Loucy (cell line): ENCODE measurements at regions not wholly inside any gene's neighbourhood (a gene's known extent, or its start where the extent isn't known, plus 50 kb on each side); places are given as distances from the start of the nearest gene placed in this dataset.

Experiments used
- H2AFZ ChIP-seq: fragments of 200-600 bp; sonication (generic); 2 replicates; pipeline ENCODE4 v1.6.0; 2016; ENCODE audit warnings: antibody characterized with exemption, mild to moderate bottlenecking, low read length, moderate library complexity
- H3F3A ChIP-seq: fragments of 200-600 bp; 2 replicates; pipeline ENCODE4 v1.6.0; 2016; ENCODE audit warnings: antibody characterized with exemption, low read depth, mild to moderate bottlenecking
- H3K27me3 ChIP-seq: fragments of 200-600 bp; sonication (generic); 2 replicates; pipeline ENCODE4 v1.6.1; 2014; ENCODE audit warnings: low read length, mild to moderate bottlenecking; ENCODE audit not compliant: insufficient read depth, poor library complexity, severe bottlenecking
- H3K36me3 ChIP-seq: fragments of 200-600 bp; sonication (generic); 2 replicates; pipeline ENCODE4 v1.6.1; 2016; ENCODE audit warnings: low read length; ENCODE audit not compliant: insufficient read depth
- H3K4me1 ChIP-seq: fragments of 200-600 bp; sonication (generic); 2 replicates; pipeline ENCODE4 v1.5.1; 2014; ENCODE audit warnings: low read length, mild to moderate bottlenecking; ENCODE audit not compliant: insufficient read depth, poor library complexity, severe bottlenecking
- H3K4me2 ChIP-seq: fragments of 200-600 bp; sonication (generic); 2 replicates; pipeline ENCODE4 v1.6.0; 2014; ENCODE audit warnings: antibody characterized with exemption, low read length, low read depth, mild to moderate bottlenecking; ENCODE audit not compliant: poor library complexity, severe bottlenecking
- H3K4me3 ChIP-seq: fragments of 200-600 bp; sonication (generic); 2 replicates; pipeline ENCODE4 v1.5.1; 2014; ENCODE audit warnings: low read length, mild to moderate bottlenecking, mixed read lengths; ENCODE audit not compliant: poor library complexity, severe bottlenecking
- H3K79me2 ChIP-seq: fragments of 200-600 bp; sonication (generic); 2 replicates; pipeline ENCODE4 v1.6.1; 2014; ENCODE audit warnings: low read length; ENCODE audit not compliant: insufficient read depth
- H3K9ac ChIP-seq: fragments of 200-600 bp; sonication (generic); 2 replicates; pipeline ENCODE4 v1.6.0; 2014; ENCODE audit warnings: mild to moderate bottlenecking, low read depth, low read length, moderate library complexity; ENCODE audit not compliant: poor library complexity, severe bottlenecking
- H3K9me2 ChIP-seq: fragments of 200-600 bp; sonication (generic); replicated peaks from 2 replicates; pipeline ENCODE4 v1.6.1; 2016; ENCODE audit warnings: low read depth, low read length, mixed read lengths
- H3K9me3 ChIP-seq: fragments of 200-600 bp; sonication (generic); 2 replicates; pipeline ENCODE4 v1.6.1; 2014; ENCODE audit warnings: mild to moderate bottlenecking, antibody characterized with exemption, low read length, low read depth; ENCODE audit not compliant: insufficient read depth
- H4K20me1 ChIP-seq: fragments of 200-600 bp; sonication (generic); 2 replicates; pipeline ENCODE4 v1.6.0; 2014; ENCODE audit warnings: antibody characterized with exemption, low read length, mild to moderate bottlenecking; ENCODE audit not compliant: insufficient read depth, poor library complexity, severe bottlenecking
- CTCF ChIP-seq: fragments of 200-600 bp; sonication (generic); conservative IDR thresholded peaks from 2 replicates; pipeline ENCODE4 v1.5.1; 2014; ENCODE audit warnings: mild to moderate bottlenecking, antibody characterized with exemption, low read length
- EZH2phosphoT487 ChIP-seq: fragments of 200-600 bp; IDR thresholded peaks from 2 replicates; pipeline ENCODE4 v1.6.1; 2018; ENCODE audit warnings: antibody characterized with exemption, mild to moderate bottlenecking, moderate library complexity, borderline replicate concordance

GRCh38 chr16:26777821-26778220, 288.9 kb upstream of the C16orf82 start:
- H3F3A ChIP-seq = no peaks in the 10 kb centered on the region
- H3K27me3 ChIP-seq = no peaks in the 10 kb centered on the region
- no peak overlapping the region for H3K4me3 ChIP-seq
- H3K79me2 ChIP-seq = no peaks in the 10 kb centered on the region
- H3K4me2 ChIP-seq = no peak overlapping the region
- TF ChIP-seq CTCF = no peak
- TF ChIP-seq EZH2phosphoT487 = no peak
- H3K9ac ChIP-seq = no peak overlapping the region
- H2AFZ ChIP-seq = no peak overlapping the region
- H3K36me3 ChIP-seq = no peaks in the 10 kb centered on the region
- H3K9me3 ChIP-seq = no peaks in the 10 kb centered on the region; the same call in 1 of the 2 replicates
- no peaks in the 10 kb centered on the region for H3K4me1 ChIP-seq
- H3K9me2 ChIP-seq = no peaks in the 10 kb centered on the region
- H4K20me1 ChIP-seq = no peaks in the 10 kb centered on the region

GRCh38 chr16:26787924-26788323, 278.8 kb upstream of the C16orf82 start:
- H3K9me3 ChIP-seq = no peaks in the 10 kb centered on the region
- no peaks in the 10 kb centered on the region for H3K36me3 ChIP-seq
- H3K79me2 ChIP-seq = no peaks in the 10 kb centered on the region
- no peaks in the 10 kb centered on the region for H3K27me3 ChIP-seq
- H3K4me2 ChIP-seq = no peak overlapping the region
- H4K20me1 ChIP-seq = no peaks in the 10 kb centered on the region
- TF ChIP-seq CTCF = no peak
- no peak for TF ChIP-seq EZH2phosphoT487
- H2AFZ ChIP-seq = no peak overlapping the region
- no peak overlapping the region for H3K4me3 ChIP-seq
- no peaks in the 10 kb centered on the region for H3F3A ChIP-seq
- H3K9me2 ChIP-seq = no peaks in the 10 kb centered on the region
- no peak overlapping the region for H3K9ac ChIP-seq
- H3K4me1 ChIP-seq = no peaks in the 10 kb centered on the region

- TF ChIP-seq EZH2phosphoT487 (no peak), CTCF (no peak)
- H3K79me2 ChIP-seq = no peaks in the 10 kb centered on the region
- no peak overlapping the region for H2AFZ ChIP-seq
These were observed 275.6 kb upstream of the C16orf82 start for GRCh38 chr16:26791169-26791568.

More at GRCh38 chr16:26791169-26791568, 275.6 kb upstream of the C16orf82 start:
- H3K9me2 ChIP-seq = no peaks in the 10 kb centered on the region
- H4K20me1 ChIP-seq = no peaks in the 10 kb centered on the region
- no peaks in the 10 kb centered on the region for H3K4me1 ChIP-seq
- no peaks in the 10 kb centered on the region for H3F3A ChIP-seq
- H3K4me3 ChIP-seq = no peak overlapping the region
- H3K4me2 ChIP-seq = no peak overlapping the region
- no peaks in the 10 kb centered on the region for H3K27me3 ChIP-seq
- H3K9me3 ChIP-seq = no peaks in the 10 kb centered on the region
- H3K9ac ChIP-seq = no peak overlapping the region
- no peaks in the 10 kb centered on the region for H3K36me3 ChIP-seq
